H1 (cell line): ENCODE measurements at regions not wholly inside any gene's neighbourhood (a gene's known extent, or its start where the extent isn't known, plus 50 kb on each side); places are given as distances from the start of the nearest gene placed in this dataset.

Source experiments
- POLR2A ChIP-seq, 2 experiments: IDR thresholded peaks; 1 replicate in 1 of 2; 2 replicates in 1 of 2; pipeline ENCODE4 v1.6.1; 2011; ENCODE audit warnings: low read depth in 2 of 2, low read length in 2 of 2, mild to moderate bottlenecking in 2 of 2; ENCODE audit errors: control extremely low read depth in 1 of 2
- TF ChIP-seq, protein P1 (sequence below), 3 experiments: IDR thresholded peaks; 1 replicate in 2 of 3; 2 replicates in 1 of 3; pipeline versions ENCODE4 v1.5.1 to v1.6.1; 2011; ENCODE audit warnings: low read length in 3 of 3, mild to moderate bottlenecking in 3 of 3, inconsistent platforms in 2 of 3, low read depth in 1 of 3, moderate library complexity in 1 of 3; ENCODE audit not compliant: insufficient read depth in 1 of 3; ENCODE audit errors: control extremely low read depth in 1 of 3

DNA sequence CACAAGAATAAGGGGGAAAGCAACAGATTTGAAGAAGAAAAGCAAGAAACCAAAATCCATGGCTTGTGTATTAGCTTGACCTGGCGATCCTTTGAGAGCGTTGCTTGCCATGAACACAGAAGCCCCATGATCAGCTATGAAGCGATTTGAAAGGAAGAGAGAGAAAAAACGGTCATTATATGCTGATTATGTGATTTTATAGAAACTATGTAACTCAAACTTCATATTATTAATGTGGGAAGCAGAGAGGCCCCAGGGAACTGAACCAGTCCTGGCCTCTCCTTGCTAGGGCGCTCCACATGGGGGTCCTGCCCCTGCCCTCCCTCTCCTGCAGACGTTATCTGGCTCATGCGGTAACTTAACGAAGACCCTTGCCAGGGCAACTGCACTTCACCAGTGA lies 306.1 kb upstream of the ADARB2 start:
- TF ChIP-seq, protein P1, sequence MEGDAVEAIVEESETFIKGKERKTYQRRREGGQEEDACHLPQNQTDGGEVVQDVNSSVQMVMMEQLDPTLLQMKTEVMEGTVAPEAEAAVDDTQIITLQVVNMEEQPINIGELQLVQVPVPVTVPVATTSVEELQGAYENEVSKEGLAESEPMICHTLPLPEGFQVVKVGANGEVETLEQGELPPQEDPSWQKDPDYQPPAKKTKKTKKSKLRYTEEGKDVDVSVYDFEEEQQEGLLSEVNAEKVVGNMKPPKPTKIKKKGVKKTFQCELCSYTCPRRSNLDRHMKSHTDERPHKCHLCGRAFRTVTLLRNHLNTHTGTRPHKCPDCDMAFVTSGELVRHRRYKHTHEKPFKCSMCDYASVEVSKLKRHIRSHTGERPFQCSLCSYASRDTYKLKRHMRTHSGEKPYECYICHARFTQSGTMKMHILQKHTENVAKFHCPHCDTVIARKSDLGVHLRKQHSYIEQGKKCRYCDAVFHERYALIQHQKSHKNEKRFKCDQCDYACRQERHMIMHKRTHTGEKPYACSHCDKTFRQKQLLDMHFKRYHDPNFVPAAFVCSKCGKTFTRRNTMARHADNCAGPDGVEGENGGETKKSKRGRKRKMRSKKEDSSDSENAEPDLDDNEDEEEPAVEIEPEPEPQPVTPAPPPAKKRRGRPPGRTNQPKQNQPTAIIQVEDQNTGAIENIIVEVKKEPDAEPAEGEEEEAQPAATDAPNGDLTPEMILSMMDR (IDR thresholded peaks at IDR 0.05; ENCODE audit: control extremely low read depth in 1 of 3, insufficient read depth in 1 of 3, low read depth in 1 of 3, low read length in 3 of 3): no peak
- TF ChIP-seq POLR2A (IDR thresholded peaks at IDR 0.05; ENCODE audit: control extremely low read depth in 1 of 2, low read depth in 2 of 2, low read length in 2 of 2): no peak
